ENCODE measurements at regions not wholly inside any gene's neighbourhood (a gene's known extent, or its start where the extent isn't known, plus 50 kb on each side); places are given as distances from the start of the nearest gene placed in this dataset.

- no peak for TF ChIP-seq CTCF (IDR thresholded peaks at IDR 0.05)
- no peak for TF ChIP-seq POLR2A (IDR thresholded peaks at IDR 0.05)
Observed at GRCh38 chr2:19799881-19800780, 101.7 kb downstream of the TTC32 start.

All from adrenal gland (tissue), 5 donors.